Psoas muscle (tissue), 7 donors: ENCODE measurements at regions not wholly inside any gene's neighbourhood (a gene's known extent, or its start where the extent isn't known, plus 50 kb on each side); places are given as distances from the start of the nearest gene placed in this dataset.

ENCODE experiments used
- ATAC-seq, 4 donors: fragments of 200-7000 bp; cut with Tn5 transposase; one replicate each; pipeline ENCODE4 v1.9.1; 2020; ENCODE audit warnings: moderate library complexity in 3 of 4, mild to moderate bottlenecking in 2 of 4
- DNase-seq, 2 donors: peaks; one replicate each; pipeline ENCODE4 v3.0.0-alpha.2; 2020
- H3K27ac ChIP-seq: fragments of 200-600 bp; one replicate; pipeline ENCODE4 v1.8.0; 2022
- H3K27me3 ChIP-seq, 3 donors: fragments of 200-600 bp in 1 of 3; one replicate each; pipeline versions ENCODE4 v1.6.1 to v1.8.0; 2013 to 2022; ENCODE audit warnings: low read length in 2 of 3, mild to moderate bottlenecking in 2 of 3, moderate library complexity in 1 of 3; ENCODE audit not compliant: insufficient read depth in 3 of 3
- H3K36me3 ChIP-seq, 2 donors: fragments of 200-600 bp in 1 of 2; one replicate each; pipeline versions ENCODE4 v1.6.1 to v1.8.0; 2013 to 2022; ENCODE audit warnings: low read depth in 1 of 2, mild to moderate bottlenecking in 1 of 2, moderate library complexity in 1 of 2; ENCODE audit not compliant: insufficient read depth in 1 of 2
- H3K4me1 ChIP-seq: fragments of 200-600 bp; one replicate; pipeline ENCODE4 v1.8.0; 2022
- H3K4me3 ChIP-seq: fragments of 200-600 bp; one replicate; pipeline ENCODE4 v1.8.0; 2022; ENCODE audit warnings: mild to moderate bottlenecking
- H3K9me3 ChIP-seq: fragments of 200-600 bp; one replicate; pipeline ENCODE4 v1.8.0; 2022
- CTCF ChIP-seq: fragments of 200-600 bp; IDR thresholded peaks from one replicate; pipeline ENCODE4 v1.8.0; 2022; ENCODE audit warnings: antibody characterized with exemption
- WGBS, 3 donors: extraction: QIAGEN DNeasy Blood & Tissue Kit; methylation state at CpG; one replicate each; pipeline versions ENCODE4 v1.1.6 to v1.1.7; 2013; 5-methylcytosine and 5-hydroxymethylcytosine counted together
- intact Hi-C, 2 donors: fragments of 100-400 bp; cut with DNase I; formaldehyde crosslinking; loops; one replicate each; pipeline versions ENCODE4 v1.11.0 to v1.14.2; 2022
- donor health status: healthy with polysubstance abuse.
- donor health status: DM: no; HTN: no; CAD: no; lungs with moderate emphysema.
- donor health status: Bipolar disorder and iron deficiency.
- donor health status: healthy.
- donor health status: DM: yes; HTN: yes; CAD: no.
- donor health status: DM: no; HTN: no; CAD: no.
- donor health status: DM: yes; HTN: yes; CAD: no.

GRCh38 chrX:34863906-34864305, 78.7 kb upstream of the FAM47B start:
- Histone ChIP-seq H3K4me3 (no peak overlapping the region), H3K36me3 (no peaks in the 10 kb centered on the region), H3K27me3 (no peaks in the 10 kb centered on the region), H3K4me1 (no peaks in the 10 kb centered on the region), H3K9me3 (no peaks in the 10 kb centered on the region), H3K27ac (peak overlapping the region; percentile 12)
- WGBS, 3 donors, result 20 to 31% (median 24%) methylated on average over 2 of the region's 2 CpGs
- DNase-seq (no peak), ATAC-seq (peak; percentile 46 to 82 (median 64))
- no peak for TF ChIP-seq CTCF
- intact Hi-C loops, result loop anchor here in 1 of 2 donors (10.0 kb wide), 1 partner anchor 209 kb away; the partner anchor contains the start of gene TMEM47

DNA sequence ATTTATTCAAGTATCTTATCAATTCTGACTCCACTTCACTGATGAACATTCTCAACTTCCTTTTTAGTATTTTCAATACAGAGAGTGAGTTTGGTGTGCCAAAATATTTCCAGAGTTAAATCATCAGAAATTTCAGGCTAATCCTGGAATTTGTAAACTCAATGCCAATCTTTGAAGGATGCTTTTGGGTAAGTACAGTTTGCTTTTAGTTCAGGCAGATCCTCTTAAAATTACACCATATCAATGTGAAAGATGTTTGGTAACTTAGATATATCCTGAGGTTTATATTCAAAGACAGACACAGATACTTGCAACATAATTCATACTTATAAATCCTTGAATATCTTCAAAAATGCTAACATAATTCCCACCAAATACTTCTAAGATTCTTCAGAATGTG, 76.0 kb upstream of the FAM47B start:
- Histone ChIP-seq H3K27me3 (no peaks in the 10 kb centered on the region), H3K4me3 (no peak overlapping the region), H3K4me1 (no peaks in the 10 kb centered on the region), H3K27ac (no peak overlapping the region), H3K9me3 (peaks cover 14% of the 10 kb centered on the region), H3K36me3 (no peaks in the 10 kb centered on the region)
- no peak for ATAC-seq
- DNase-seq, result no peak
- no peak for TF ChIP-seq CTCF
- intact Hi-C loops, result loop anchor here in 1 of 2 donors (10.0 kb wide), 1 partner anchor 212 kb away; the partner anchor contains the start of gene TMEM47

GRCh38 chrX:34868633-34869032, 74.0 kb upstream of the FAM47B start:
- no peaks in the 10 kb centered on the region for H3K27me3 ChIP-seq
- ATAC-seq (no peak), DNase-seq (no peak)
- no peaks in the 10 kb centered on the region for H3K36me3 ChIP-seq
- H3K9me3 ChIP-seq, result peaks cover 14% of the 10 kb centered on the region
- intact Hi-C loops, result loop anchor here in 1 of 2 donors (10.0 kb wide), 1 partner anchor 214 kb away; the partner anchor contains the start of gene TMEM47
- WGBS, 3 donors, result 46 to 69% (median 50%) methylated on average over 2 of the region's 2 CpGs
- TF ChIP-seq CTCF, result no peak
- no peak overlapping the region for H3K4me3 ChIP-seq
- H3K4me1 ChIP-seq, result no peaks in the 10 kb centered on the region
- no peak overlapping the region for H3K27ac ChIP-seq

DNA sequence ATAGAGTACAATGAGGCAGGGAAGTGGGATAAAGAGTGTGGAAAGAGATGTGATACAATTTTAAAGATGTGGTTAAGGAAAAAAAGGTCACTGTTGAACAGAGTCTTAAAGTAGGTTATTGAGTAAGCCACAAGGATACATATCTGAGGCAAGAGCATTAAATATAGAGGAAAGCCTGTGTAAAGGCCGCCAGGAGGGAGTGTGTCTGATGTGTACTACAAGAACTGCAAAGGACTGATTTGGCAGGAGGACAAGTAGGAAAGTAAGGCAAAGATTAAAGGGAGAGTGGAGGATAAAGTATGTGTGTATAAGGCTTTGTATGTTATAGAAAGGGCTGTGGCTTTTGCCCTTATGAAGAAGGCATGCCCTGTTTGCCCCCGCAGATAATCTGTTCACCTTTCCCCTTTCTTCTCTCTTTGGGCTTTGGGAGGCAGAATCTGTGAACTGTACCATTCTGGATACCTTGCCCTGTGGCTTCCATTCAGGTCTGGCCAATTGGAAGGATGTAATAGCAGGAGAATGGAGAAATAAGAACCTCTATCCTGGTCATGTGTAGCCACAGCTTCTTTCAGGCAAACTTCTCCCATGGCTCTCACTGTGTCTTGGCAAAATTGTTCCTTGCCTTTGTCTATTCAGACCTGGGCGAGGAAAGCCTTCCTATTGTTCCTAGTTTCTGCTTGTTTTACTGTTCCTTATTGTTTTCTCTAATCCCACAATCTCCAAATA, 68.9 kb upstream of the FAM47B start:
- Histone ChIP-seq H3K36me3 (no peaks in the 10 kb centered on the region), H3K27ac (peak overlapping the region; percentile 46), H3K27me3 (no peaks in the 10 kb centered on the region), H3K4me1 (peaks cover 5% of the 10 kb centered on the region), H3K4me3 (no peak overlapping the region), H3K9me3 (peaks cover 14% of the 10 kb centered on the region)
- no peak for TF ChIP-seq CTCF
- ATAC-seq (peak in 3 of 4 donors; percentile 62 to 78 (median 73)), DNase-seq (no peak)
- WGBS, 3 donors, result 57 to 73% (median 62%) methylated on average over 3 of the region's 3 CpGs
- intact Hi-C loops, result no loop called here
